Epithelial cell of esophagus (primary cell): ENCODE measurements at regions not wholly inside any gene's neighbourhood (a gene's known extent, or its start where the extent isn't known, plus 50 kb on each side); places are given as distances from the start of the nearest gene placed in this dataset.
"Not testable (repeated sequence)": the region's sequence is repeated elsewhere in the genome, so short reads cannot be mapped to it uniquely, and the experiment has no call there.

Experiments
- DNase-seq: peaks from one replicate; pipeline ENCODE4 v3.0.0; 2010; ENCODE audit warnings: low read depth
- H3K4me3 ChIP-seq: 2 replicates; pipeline ENCODE4 v1.5.1; 2011; ENCODE audit warnings: mild to moderate bottlenecking, low read length, control low read depth
- TF ChIP-seq, protein P1 (sequence below): IDR thresholded peaks from 2 replicates; pipeline ENCODE4 v1.5.1; 2011; ENCODE audit warnings: low read depth, mild to moderate bottlenecking, low read length, control low read depth, inconsistent platforms; ENCODE audit not compliant: insufficient read depth; ENCODE audit errors: missing control alignments

DNA sequence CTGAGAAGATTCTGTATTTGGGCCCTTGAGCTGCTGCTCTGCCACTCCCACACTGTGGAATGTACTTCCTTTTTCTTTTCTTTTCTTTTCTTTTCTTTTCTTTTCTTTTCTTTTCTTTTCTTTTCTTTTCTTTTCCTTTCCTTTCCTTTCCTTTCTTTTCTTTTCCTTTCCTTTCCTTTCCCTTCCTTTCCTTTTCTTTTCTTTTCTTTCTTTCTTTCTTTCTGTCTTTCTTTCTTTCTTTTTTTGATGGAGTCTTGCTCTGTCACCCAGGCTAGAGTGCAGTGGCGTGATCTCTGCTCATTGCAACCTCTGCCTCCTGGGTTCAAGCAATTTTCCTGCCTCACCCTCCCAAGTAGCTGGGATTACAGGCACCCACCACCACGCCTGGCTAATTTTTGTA is 89.8 kb downstream of the DNAAF6 start:
- not testable (repeated sequence) for H3K4me3 ChIP-seq, DNase-seq

DNA sequence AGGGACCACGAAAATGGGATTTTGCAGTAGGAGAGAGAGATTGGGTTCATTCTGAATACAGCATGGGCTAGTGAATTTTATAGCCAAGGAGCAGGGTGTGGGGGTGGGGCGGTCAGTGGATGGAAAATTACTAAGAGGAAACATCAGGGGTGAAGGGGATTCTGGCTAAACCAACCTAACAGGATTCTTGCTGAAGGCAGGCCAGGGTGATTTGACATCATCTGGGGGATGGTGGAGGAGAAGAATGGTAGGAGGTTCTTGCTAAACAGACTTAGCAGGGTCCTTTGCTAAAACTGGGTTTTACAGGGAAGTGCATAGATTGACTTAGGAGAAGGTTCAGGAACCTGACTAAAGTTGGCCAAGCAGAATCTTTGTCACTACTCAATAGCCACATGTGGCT is 91.9 kb downstream of the DNAAF6 start:
- H3K4me3 ChIP-seq, result no peak overlapping the region
- TF ChIP-seq, protein P1, sequence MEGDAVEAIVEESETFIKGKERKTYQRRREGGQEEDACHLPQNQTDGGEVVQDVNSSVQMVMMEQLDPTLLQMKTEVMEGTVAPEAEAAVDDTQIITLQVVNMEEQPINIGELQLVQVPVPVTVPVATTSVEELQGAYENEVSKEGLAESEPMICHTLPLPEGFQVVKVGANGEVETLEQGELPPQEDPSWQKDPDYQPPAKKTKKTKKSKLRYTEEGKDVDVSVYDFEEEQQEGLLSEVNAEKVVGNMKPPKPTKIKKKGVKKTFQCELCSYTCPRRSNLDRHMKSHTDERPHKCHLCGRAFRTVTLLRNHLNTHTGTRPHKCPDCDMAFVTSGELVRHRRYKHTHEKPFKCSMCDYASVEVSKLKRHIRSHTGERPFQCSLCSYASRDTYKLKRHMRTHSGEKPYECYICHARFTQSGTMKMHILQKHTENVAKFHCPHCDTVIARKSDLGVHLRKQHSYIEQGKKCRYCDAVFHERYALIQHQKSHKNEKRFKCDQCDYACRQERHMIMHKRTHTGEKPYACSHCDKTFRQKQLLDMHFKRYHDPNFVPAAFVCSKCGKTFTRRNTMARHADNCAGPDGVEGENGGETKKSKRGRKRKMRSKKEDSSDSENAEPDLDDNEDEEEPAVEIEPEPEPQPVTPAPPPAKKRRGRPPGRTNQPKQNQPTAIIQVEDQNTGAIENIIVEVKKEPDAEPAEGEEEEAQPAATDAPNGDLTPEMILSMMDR, result no peak
- no peak for DNase-seq

GRCh38 chrX:107301253-107301652 is 94.8 kb downstream of the DNAAF6 start:
- no peak for DNase-seq
- no peak overlapping the region for H3K4me3 ChIP-seq
- TF ChIP-seq, protein P1, result no peak

- TF ChIP-seq, protein P1, result no peak
- DNase-seq, result no peak
- H3K4me3 ChIP-seq, result no peak overlapping the region
These were observed 97.7 kb downstream of the DNAAF6 start for GRCh38 chrX:107304141-107304540.

DNA sequence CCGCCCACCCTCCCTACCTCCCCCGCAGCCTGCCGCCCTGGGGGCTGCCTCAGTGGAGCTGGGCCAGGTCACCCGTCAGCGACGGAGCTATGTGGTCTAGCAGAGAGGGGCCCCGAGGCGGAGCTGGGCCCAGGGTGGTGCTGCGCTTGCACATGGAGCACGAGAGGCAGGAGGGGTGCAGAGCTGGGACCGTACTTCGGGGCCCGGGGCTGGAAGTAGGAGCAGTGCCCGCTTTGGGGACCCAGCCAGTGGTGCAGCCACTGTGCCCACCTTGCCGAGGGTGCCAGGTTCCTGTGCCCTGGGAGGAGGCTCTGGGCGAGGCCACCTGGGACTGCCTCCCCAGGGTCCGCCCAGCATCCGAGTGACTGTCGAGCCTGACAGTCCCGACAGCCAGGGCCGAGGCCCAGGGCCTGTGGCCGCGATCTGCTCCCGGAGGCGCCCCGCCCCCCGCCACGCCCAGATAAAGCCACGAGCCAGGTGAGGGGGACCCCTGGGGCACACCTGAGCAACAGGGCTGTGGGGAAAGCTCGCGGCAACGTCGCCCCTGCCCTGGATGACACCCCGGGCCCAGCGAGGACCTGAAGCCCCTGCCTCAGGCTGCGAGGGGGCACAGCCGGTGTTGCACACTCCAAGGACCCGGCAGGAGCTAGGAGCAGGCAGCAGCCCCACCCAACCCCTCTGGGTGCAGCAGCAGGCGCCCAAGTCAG is 117.5 kb downstream of the DNAAF6 start:
- no peak for DNase-seq
- H3K4me3 ChIP-seq, result no peak overlapping the region
- TF ChIP-seq, protein P1, result no peak

DNA sequence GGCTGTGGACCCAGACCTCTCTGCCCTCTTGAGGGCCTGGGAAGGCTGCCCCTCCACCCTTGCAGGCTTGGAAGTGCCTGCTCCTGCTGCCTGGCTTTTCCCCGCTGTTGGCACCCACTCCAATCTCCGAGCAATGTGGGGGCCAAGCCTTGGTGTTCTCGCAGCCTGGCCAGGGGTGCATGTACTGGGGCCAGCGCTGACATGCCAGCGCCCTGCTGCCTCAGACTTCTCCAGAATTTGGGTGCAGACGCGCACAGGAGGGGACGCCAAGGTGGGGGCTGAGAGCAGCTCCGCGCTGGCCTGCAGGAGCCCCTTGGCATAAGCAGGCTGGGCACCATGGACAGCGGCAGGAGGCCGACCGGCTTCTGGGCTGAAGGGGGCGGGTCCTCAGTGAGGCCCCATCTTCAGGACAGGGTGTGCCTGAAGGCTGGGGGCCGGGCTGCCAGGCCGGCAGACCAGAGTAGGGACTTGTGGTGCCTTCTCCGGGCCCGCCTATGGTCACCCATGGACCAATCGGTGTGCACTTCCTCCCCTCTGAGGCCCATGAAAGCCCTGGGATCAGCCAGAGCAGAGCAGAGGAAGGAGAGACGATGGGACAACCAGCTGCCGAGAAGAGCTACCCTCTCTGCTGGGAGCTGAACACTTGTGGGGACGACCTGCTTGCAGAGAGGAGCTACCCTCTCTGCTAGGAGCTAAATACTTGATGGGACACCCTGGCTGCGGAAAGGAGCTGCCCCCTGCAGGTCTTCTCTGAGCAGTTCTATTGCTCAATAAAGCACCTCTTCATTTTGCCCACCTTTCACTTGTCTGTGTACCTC is 118.3 kb downstream of the DNAAF6 start:
- TF ChIP-seq, protein P1, result peak; percentile 33
- H3K4me3 ChIP-seq, result no peak overlapping the region
- DNase-seq, result peak; percentile 52

- TF ChIP-seq, protein P1, result no peak
- no peak for DNase-seq
- no peak overlapping the region for H3K4me3 ChIP-seq
These were observed 119.1 kb downstream of the DNAAF6 start for GRCh38 chrX:107325467-107325866.
